Activated CD8-positive, alpha-beta T cell treated with anti-CD3 and anti-CD28 coated beads, Interleukin-2, amount 10 ng/mL, durations not matched to agents 7 days and 5 days (primary cell): ENCODE measurements at regions not wholly inside any gene's neighbourhood (a gene's known extent, or its start where the extent isn't known, plus 50 kb on each side); places are given as distances from the start of the nearest gene placed in this dataset.
"Not testable (repeated sequence)": the region's sequence is repeated elsewhere in the genome, so short reads cannot be mapped to it uniquely, and the experiment has no call there.

ENCODE experiments used
- ATAC-seq: fragments of 150-1000 bp; cut with Tn5 transposase; one replicate; pipeline ENCODE4 v1.10.0; 2021; ENCODE audit warnings: moderate library complexity
- CTCF ChIA-PET: fragments of 350-600 bp; sonication (Branson Sonifier 250); formaldehyde crosslinking; loops from one replicate; lab custom pipeline; 2021; ENCODE audit warnings: antibody characterized with exemption; lab: Charles Lee
- POLR2A ChIA-PET: fragments of 350-600 bp; sonication (Branson Sonifier 250); formaldehyde crosslinking; loops from one replicate; lab custom pipeline; 2021; ENCODE audit warnings: antibody characterized with exemption; lab: Charles Lee
- DNase-seq: peaks from one replicate; pipeline ENCODE4 v3.0.0-alpha.2; 2020
- H3K27ac Mint-ChIP-seq: one replicate; pipeline ENCODE4 v1.8.0; 2021; ENCODE audit warnings: mild to moderate bottlenecking, mixed read lengths
- H3K27me3 Mint-ChIP-seq: one replicate; pipeline ENCODE4 v1.8.0; 2021; ENCODE audit warnings: low read depth, mixed read lengths
- H3K36me3 Mint-ChIP-seq: one replicate; pipeline ENCODE4 v1.8.0; 2021; ENCODE audit warnings: low read depth, mixed read lengths
- H3K4me1 Mint-ChIP-seq: one replicate; pipeline ENCODE4 v1.8.0; 2021; ENCODE audit warnings: low read depth, mixed read lengths
- H3K4me3 Mint-ChIP-seq: one replicate; pipeline ENCODE4 v1.8.0; 2021; ENCODE audit warnings: mild to moderate bottlenecking, mixed read lengths
- H3K9me3 Mint-ChIP-seq: one replicate; pipeline ENCODE4 v1.8.0; 2022; ENCODE audit warnings: mixed read lengths; ENCODE audit not compliant: insufficient read depth

DNA sequence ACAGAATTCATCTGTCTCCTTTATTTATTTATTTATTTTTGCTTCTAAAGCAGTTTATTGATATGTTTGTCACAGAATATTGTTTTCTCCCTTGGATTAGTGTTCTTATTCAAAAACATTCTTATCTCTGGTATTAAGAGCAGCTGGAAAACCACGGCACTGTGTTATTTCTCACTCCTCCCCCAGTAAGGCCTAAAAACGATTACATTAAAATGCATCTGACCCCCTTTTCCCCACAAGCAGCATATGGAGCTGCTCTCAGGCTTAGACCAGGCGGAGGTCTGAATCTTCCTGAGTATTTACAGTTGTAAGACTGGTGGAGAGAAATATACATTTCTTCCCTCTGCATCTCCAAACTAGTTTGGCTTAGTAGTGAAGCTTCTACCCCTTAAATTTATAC, 86.8 kb downstream of the HLX start:
- no peaks in the 10 kb centered on the region for H3K4me1 Mint-ChIP-seq
- H3K27me3 Mint-ChIP-seq = no peaks in the 10 kb centered on the region
- POLR2A ChIA-PET = no interaction called here
- no peaks in the 10 kb centered on the region for H3K9me3 Mint-ChIP-seq
- H3K36me3 Mint-ChIP-seq = no peaks in the 10 kb centered on the region
- no peak overlapping the region for H3K4me3 Mint-ChIP-seq
- DNase-seq (no peak), ATAC-seq (no peak)
- CTCF ChIA-PET = no interaction called here
- H3K27ac Mint-ChIP-seq = no peak overlapping the region

DNA sequence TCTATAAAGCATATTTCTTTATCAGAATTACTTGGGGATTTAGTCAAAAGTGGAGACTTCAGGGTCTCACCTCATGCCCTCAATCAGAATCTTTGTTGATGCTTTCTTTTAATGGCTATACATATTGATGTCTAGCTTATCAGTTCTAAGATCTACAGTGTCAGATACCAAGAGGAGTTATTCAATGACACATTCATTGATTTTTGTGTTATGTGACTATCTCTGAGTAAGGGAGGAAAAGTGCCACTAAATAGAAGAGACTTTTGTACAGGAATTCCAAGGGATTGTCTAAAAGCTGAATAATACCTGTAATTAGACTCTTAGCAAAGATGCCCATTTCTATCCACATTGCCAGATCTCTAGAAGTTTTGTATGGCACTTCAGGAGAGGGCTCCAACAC, 87.2 kb downstream of the HLX start:
- DNase-seq (no peak), ATAC-seq (no peak)
- H3K4me3 Mint-ChIP-seq = no peak overlapping the region
- ChIA-PET CTCF (no interaction called here), POLR2A (no interaction called here)
- H3K36me3 Mint-ChIP-seq = no peaks in the 10 kb centered on the region
- no peaks in the 10 kb centered on the region for H3K9me3 Mint-ChIP-seq
- H3K27ac Mint-ChIP-seq = no peak overlapping the region
- no peaks in the 10 kb centered on the region for H3K4me1 Mint-ChIP-seq
- no peaks in the 10 kb centered on the region for H3K27me3 Mint-ChIP-seq

GRCh38 chr1:220966881-220967611, 87.8 kb downstream of the HLX start:
- DNase-seq = no peak
- no peaks in the 10 kb centered on the region for H3K4me1 Mint-ChIP-seq
- POLR2A ChIA-PET = no interaction called here
- H3K9me3 Mint-ChIP-seq = no peaks in the 10 kb centered on the region
- no peak overlapping the region for H3K27ac Mint-ChIP-seq
- no peaks in the 10 kb centered on the region for H3K27me3 Mint-ChIP-seq
- no peaks in the 10 kb centered on the region for H3K36me3 Mint-ChIP-seq
- no peak overlapping the region for H3K4me3 Mint-ChIP-seq
- CTCF ChIA-PET = no interaction called here
- no peak for ATAC-seq

GRCh38 chr1:220967911-220968310, 88.7 kb downstream of the HLX start:
- H3K4me1 Mint-ChIP-seq = no peaks in the 10 kb centered on the region
- no peaks in the 10 kb centered on the region for H3K36me3 Mint-ChIP-seq
- ChIA-PET CTCF (no interaction called here), POLR2A (no interaction called here)
- no peak overlapping the region for H3K27ac Mint-ChIP-seq
- no peak overlapping the region for H3K4me3 Mint-ChIP-seq
- H3K9me3 Mint-ChIP-seq = no peaks in the 10 kb centered on the region
- H3K27me3 Mint-ChIP-seq = no peaks in the 10 kb centered on the region
- DNase-seq (no peak), ATAC-seq (no peak)

GRCh38 chr1:220969281-220969680, 90.0 kb downstream of the HLX start:
- H3K4me3 Mint-ChIP-seq = not testable (repeated sequence)

DNA sequence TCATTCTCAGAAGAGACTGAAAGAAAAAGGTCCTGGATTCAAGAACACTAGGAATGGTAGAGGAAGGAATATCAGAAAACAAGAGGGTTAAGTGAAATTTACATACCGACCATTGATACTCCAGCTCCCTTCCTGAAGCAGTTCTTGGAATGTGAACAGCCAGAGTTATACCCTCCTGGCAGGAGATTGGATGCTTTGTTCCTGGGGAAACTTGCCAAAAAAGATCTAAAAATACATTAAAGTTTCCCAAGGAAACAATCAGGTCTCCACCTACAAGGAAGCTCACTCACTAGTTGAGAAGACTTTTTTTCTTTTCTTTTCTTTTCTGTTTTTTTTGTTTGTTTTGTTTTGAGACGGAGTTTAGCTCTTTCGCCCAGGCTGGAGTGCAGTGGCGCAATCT, 91.1 kb downstream of the HLX start:
- H3K36me3 Mint-ChIP-seq = no peaks in the 10 kb centered on the region
- no peak for ATAC-seq
- H3K9me3 Mint-ChIP-seq = no peaks in the 10 kb centered on the region
- H3K27ac Mint-ChIP-seq = no peak overlapping the region
- H3K4me1 Mint-ChIP-seq = no peaks in the 10 kb centered on the region
- no peak overlapping the region for H3K4me3 Mint-ChIP-seq
- ChIA-PET CTCF (interaction anchor here (0.7 kb wide), 1 partner anchor 233 kb away, joined by 3 read pairs; no protein-coding TSS in a partner anchor), POLR2A (no interaction called here)
- no peak for DNase-seq
- H3K27me3 Mint-ChIP-seq = no peaks in the 10 kb centered on the region

More at GRCh38 chr1:220969281-220969680, 90.0 kb downstream of the HLX start:
- H3K27me3 Mint-ChIP-seq, H3K27ac Mint-ChIP-seq, CTCF ChIA-PET, H3K9me3 Mint-ChIP-seq, H3K36me3 Mint-ChIP-seq, POLR2A ChIA-PET, ATAC-seq, DNase-seq, H3K4me1 Mint-ChIP-seq: not testable (repeated sequence)

DNA sequence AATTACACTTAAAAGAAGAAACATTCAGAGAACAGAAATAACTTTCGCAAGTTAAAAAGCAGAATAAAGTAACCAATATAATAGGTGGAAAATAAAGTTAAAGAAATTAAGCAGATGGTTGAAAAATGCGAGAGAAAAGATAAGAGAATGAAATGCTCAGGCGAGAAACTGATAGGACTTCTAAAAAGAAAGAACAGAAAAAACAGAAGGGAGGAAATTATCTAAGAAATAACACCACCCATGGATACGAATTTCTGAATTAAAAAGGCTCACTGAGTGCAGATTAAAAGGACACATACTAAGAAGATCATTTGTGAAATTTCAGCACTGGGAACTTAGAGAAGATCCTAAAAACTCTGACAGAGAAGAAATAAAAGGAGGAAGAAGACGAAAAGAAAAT, 92.0 kb downstream of the HLX start:
- H3K4me3 Mint-ChIP-seq = no peak overlapping the region
- ATAC-seq (no peak), DNase-seq (no peak)
- no peak overlapping the region for H3K27ac Mint-ChIP-seq
- H3K27me3 Mint-ChIP-seq = no peaks in the 10 kb centered on the region
- H3K9me3 Mint-ChIP-seq = no peaks in the 10 kb centered on the region
- no peaks in the 10 kb centered on the region for H3K4me1 Mint-ChIP-seq
- POLR2A ChIA-PET = no interaction called here
- no peaks in the 10 kb centered on the region for H3K36me3 Mint-ChIP-seq
- CTCF ChIA-PET = no interaction called here

DNA sequence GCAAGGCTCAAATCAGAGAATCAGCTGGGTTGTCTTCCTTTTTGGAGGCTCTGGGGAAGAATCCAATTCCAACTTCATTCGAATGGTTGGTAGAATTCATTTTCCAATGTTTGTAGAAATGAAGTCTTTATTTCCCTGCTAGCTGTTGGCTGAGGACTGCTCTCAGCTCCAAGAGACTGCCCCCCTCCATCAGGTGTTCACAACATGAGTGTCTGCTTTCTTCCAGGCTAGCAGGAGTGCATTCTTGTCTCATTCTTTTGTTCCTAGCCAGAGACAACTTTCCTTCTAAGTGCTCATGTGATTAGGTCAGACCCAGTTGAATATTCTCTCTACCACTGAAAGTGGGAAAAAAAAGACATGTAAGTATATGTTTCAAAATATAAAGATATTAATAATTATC, 95.2 kb downstream of the HLX start:
- Mint-ChIP-seq H3K4me3 (no peak overlapping the region), H3K36me3 (no peaks in the 10 kb centered on the region), H3K27me3 (no peaks in the 10 kb centered on the region), H3K9me3 (no peaks in the 10 kb centered on the region), H3K4me1 (no peaks in the 10 kb centered on the region), H3K27ac (no peak overlapping the region)
- no peak for DNase-seq
- ATAC-seq = no peak
- CTCF ChIA-PET = no interaction called here
- POLR2A ChIA-PET = no interaction called here

DNA sequence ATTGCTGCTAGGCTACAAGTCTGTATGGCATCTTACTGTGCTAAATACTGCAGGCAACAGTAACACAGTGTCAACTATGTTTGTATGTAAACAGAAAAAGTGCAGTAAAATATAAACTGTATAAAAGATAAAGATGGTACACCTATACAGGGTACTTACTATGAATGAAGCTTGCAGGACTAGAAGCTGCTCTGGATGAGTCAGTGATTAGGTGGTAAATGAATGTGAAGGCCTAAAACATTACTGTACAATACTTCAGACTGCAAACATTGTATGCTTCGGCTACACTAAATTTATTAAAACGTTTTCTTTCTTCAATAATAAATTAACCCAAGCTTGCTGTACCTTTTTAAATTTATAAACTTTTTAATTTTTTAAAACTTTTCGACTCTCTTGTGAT, 97.1 kb downstream of the HLX start:
- H3K9me3 Mint-ChIP-seq = no peaks in the 10 kb centered on the region
- H3K36me3 Mint-ChIP-seq = no peaks in the 10 kb centered on the region
- POLR2A ChIA-PET = no interaction called here
- H3K27ac Mint-ChIP-seq = no peak overlapping the region
- DNase-seq (no peak), ATAC-seq (no peak)
- CTCF ChIA-PET = no interaction called here
- H3K27me3 Mint-ChIP-seq = no peaks in the 10 kb centered on the region
- H3K4me1 Mint-ChIP-seq = no peaks in the 10 kb centered on the region
- H3K4me3 Mint-ChIP-seq = no peak overlapping the region

DNA sequence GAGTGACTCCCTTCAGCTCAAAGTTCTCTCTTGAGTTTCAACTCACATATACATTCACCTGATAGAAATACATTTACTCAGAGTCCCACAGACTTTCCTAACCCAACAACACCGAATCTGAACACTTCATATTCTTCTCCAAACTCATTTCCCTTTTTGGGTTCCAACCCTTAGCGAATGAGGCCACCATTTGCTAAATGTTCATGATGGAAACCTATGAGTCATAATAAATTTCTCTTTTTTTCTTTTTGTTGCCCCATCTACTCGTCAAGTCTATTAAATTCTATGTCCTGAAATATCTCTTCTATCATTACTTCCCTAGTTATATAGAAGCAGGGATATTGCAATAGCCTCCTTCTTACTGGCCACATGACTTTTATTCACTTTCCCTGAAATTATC, 100.1 kb downstream of the HLX start:
- no peak for ATAC-seq
- Mint-ChIP-seq H3K4me1 (no peaks in the 10 kb centered on the region), H3K4me3 (no peak overlapping the region), H3K36me3 (no peaks in the 10 kb centered on the region), H3K27ac (no peak overlapping the region), H3K27me3 (no peaks in the 10 kb centered on the region), H3K9me3 (no peaks in the 10 kb centered on the region)
- ChIA-PET CTCF (no interaction called here), POLR2A (no interaction called here)
- DNase-seq = no peak

- no peak for ATAC-seq
Measured at GRCh38 chr1:220982686-220983085, 103.4 kb downstream of the HLX start.

GRCh38 chr1:220983877-220984635, 104.8 kb downstream of the HLX start:
- H3K27me3 Mint-ChIP-seq = no peaks in the 10 kb centered on the region
- ATAC-seq (no peak), DNase-seq (no peak)
- ChIA-PET POLR2A (no interaction called here), CTCF (no interaction called here)
- no peak overlapping the region for H3K4me3 Mint-ChIP-seq
- no peaks in the 10 kb centered on the region for H3K9me3 Mint-ChIP-seq
- no peaks in the 10 kb centered on the region for H3K4me1 Mint-ChIP-seq
- H3K36me3 Mint-ChIP-seq = no peaks in the 10 kb centered on the region
- H3K27ac Mint-ChIP-seq = no peak overlapping the region

More at GRCh38 chr1:220982686-220983085, 103.4 kb downstream of the HLX start:
- no peak overlapping the region for H3K4me3 Mint-ChIP-seq
- ChIA-PET POLR2A (no interaction called here), CTCF (no interaction called here)
- no peak for DNase-seq
- no peaks in the 10 kb centered on the region for H3K36me3 Mint-ChIP-seq
- no peaks in the 10 kb centered on the region for H3K4me1 Mint-ChIP-seq
- H3K9me3 Mint-ChIP-seq = no peaks in the 10 kb centered on the region
- no peak overlapping the region for H3K27ac Mint-ChIP-seq
- H3K27me3 Mint-ChIP-seq = no peaks in the 10 kb centered on the region
